NCI-H748 treated with DMSO at 0.1 percent for 48 hours (cell line): ENCODE measurements at regions not wholly inside any gene's neighbourhood (a gene's known extent, or its start where the extent isn't known, plus 50 kb on each side); places are given as distances from the start of the nearest gene placed in this dataset.
"Not testable (repeated sequence)": the region's sequence is repeated elsewhere in the genome, so short reads cannot be mapped to it uniquely, and the experiment has no call there.

Experiments used
- DNase-seq: peaks from one replicate; lab custom pipeline; 2025; lab: John Stamatoyannopoulos, UW

GRCh38 chr4:29085748-29086147 lies 1634.4 kb upstream of the PCDH7 start:
- no peak for DNase-seq

DNA sequence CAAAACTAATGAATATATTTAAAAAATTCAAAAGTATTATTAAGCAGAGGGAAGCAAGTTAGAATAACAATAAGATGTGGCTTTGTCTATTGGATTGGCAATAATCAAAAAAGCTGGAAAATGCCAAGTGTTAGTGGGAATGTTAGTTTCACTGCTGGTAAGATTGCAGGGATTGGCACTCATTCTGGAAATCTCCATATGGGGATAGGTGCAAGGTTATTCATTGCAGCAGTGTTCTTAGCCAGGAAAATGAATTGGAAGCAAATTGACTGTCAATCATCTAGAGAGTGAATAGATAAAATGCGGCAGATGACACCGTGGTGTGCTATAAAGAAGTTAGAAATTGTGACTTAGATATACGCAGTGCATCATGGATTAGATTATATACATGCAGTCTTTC lies 1615.5 kb upstream of the PCDH7 start:
- no peak for DNase-seq

DNA sequence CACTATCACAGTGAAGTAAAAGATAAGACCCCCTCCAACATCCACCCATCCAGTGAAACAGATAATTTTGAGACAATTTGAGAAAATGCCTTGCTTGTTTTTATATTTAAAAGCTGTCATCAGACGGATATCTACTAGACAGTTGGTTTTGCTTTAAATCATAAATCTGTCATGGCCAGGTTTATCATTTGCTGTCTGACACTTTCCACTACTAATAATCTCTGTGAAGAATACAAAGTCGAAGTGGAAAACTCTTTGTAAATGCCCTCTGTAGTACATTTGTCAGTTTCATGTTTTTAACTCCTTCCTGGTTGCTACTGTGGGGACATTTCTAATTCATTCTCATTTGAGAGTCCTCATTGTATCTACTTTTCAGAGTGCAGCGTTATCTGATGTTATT lies 1606.2 kb upstream of the PCDH7 start:
- no peak for DNase-seq

- not testable (repeated sequence) for DNase-seq
These were observed 1602.9 kb upstream of the PCDH7 start for GRCh38 chr4:29117231-29117722.

DNA sequence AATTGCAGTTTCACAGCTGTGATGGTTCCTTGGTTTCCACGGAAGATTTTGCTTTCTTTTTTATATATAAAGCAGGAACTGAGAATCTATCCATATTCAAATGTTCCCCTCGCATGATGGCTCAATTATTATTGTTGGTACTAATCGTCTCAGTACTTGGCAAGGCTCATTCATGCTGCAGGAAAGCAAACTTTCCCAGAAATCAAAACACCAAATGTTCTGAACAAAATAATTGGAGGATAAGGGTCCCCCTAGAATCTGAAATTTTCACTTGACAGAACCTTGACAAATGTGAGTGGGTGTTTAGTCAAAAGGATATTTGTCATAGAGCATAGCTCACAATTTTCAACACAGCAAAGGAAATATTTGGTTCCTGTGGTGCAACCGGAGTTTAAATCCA lies 1598.6 kb upstream of the PCDH7 start:
- DNase-seq, result no peak

DNA sequence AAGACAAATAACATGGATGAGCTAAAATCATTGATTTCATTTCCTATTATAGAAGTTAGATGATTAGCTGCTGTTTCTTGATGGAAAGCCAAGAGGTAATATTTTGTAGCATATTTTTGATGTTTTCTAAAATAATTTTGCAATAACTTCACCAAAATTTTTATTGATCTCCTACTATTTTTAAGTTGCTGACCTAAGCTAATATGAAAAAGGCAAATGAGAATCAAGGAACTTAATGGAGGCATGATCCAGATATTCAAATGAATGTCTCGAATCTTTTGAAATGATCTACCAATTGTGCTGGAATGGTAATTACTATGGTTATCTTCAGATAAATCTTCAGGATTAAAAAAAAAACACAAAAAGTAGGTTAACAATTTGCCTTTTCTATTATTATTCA lies 1591.4 kb upstream of the PCDH7 start:
- DNase-seq, result no peak

DNA sequence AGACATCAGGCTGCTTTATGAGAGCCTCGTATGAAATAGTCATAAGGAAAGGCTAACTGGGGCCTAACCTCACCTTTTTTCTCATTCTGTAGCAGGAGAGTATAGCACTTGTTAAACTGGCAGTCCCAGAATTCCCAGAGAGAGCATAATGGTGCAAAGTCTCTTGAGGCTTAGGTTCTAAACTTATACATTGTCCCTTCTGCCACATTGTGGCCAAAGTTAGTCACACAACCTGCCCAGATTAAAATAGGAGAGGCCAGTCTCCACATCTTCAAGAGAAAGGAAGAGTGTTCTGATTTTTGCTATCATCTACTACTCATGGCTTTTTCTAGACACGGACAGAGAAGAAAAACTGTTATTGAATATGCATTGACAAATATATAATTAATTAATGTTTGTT lies 1588.9 kb upstream of the PCDH7 start:
- no peak for DNase-seq

GRCh38 chr4:29142708-29143107 lies 1577.5 kb upstream of the PCDH7 start:
- no peak for DNase-seq

- DNase-seq, result no peak
These were observed 1568.6 kb upstream of the PCDH7 start for GRCh38 chr4:29151584-29151983.

GRCh38 chr4:29153642-29154041 lies 1566.5 kb upstream of the PCDH7 start:
- DNase-seq, result no peak

GRCh38 chr4:29175291-29175690 lies 1544.9 kb upstream of the PCDH7 start:
- no peak for DNase-seq

DNA sequence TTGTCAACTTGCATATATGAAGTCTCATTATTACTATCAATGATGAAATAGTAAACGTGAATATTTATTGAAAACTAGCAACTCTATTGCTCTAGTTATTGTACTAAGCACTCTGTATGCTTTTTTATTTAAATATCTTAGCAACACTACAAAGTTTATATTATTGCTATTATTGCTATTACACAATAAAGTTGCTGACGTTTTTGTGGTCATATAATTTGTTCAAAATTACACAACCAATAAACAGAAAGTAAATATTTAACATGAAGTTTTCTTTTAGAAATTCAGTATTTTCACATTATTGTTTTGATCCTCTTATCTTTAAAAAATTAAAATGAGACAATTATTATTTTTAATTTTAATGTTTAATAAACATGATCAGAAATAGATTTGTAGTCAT lies 1521.1 kb upstream of the PCDH7 start:
- no peak for DNase-seq

GRCh38 chr4:29199485-29199884 lies 1520.7 kb upstream of the PCDH7 start:
- no peak for DNase-seq

DNA sequence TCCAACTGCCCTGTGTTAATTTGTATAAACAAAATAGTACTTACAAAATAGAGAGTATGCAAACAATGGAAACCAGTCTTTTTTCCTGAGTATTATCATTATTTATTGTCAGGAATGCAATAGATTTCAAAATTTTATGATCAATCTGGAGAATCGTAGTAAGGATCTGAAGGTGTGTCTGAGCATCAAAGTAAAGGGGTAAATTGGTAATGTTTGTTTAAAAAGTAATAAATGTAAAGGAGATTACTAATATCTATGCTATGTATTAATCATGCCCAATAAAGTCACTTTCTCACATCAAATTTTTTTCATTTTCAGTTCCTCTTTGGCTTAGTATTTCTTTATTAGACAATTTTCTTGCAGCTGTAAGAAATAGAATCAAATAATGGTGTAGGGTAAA lies 1507.1 kb upstream of the PCDH7 start:
- no peak for DNase-seq

GRCh38 chr4:29220761-29221160 lies 1499.4 kb upstream of the PCDH7 start:
- DNase-seq, result no peak

- DNase-seq, result no peak
These were observed 1495.3 kb upstream of the PCDH7 start for GRCh38 chr4:29224911-29225310.

DNA sequence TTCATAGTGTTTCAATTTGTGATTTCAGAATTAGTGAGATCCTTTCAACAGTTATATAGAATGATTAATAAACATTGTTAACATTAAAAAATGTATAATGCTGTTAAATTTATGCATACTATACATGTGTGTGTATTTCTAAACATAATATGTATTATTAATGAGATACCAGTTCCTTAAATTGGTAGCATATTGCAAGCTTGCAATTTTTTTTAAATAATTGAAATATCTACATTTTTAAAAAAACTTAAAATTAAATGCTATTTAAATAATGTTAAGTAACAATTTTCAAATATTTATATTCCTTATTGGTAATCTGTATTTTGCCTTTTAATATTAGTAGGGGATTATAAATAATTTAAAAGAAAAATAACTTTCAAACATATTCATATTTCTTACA lies 1479.5 kb upstream of the PCDH7 start:
- DNase-seq, result no peak

DNA sequence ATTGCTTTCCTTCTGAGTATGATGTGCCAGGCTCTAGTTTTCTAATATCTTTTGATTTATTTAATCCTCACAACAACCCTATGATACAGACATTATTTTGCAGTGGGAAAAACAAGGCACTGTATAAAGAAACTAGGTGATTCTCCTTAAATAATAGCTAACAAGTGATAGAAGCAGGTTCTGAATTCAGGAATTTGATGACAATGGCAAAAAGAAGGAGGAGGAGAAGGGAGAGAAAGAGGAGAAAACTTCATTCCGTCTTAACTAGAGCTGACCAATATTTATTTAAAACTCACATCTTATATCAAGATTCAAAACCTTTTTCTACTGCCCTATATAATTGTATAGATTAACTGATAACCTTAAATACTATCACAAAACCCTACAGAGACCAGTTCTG lies 1477.1 kb upstream of the PCDH7 start:
- no peak for DNase-seq

DNA sequence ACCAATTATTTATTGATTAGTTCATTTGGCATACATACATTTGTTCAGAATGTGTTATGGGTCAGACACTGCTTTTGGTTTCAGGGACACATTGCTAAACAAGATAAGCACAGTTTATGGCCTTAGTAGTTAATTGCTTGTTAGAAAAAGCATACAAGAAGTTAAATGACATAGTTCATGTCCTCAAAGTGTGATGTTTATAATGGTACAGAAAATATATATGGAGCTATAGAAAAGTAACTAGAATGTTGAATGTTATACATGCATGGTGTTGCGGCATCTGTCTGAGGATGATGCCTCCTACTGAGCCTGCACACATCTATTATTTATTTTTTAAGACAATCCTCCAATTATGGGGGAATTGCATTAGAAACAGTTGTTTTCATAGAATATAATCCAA lies 1476.3 kb upstream of the PCDH7 start:
- no peak for DNase-seq

- DNase-seq, result no peak
These were observed 1460.6 kb upstream of the PCDH7 start for GRCh38 chr4:29259556-29259955.

GRCh38 chr4:29262986-29263385 lies 1457.2 kb upstream of the PCDH7 start:
- DNase-seq, result no peak

GRCh38 chr4:29276150-29276549 lies 1444.0 kb upstream of the PCDH7 start:
- DNase-seq, result no peak

- DNase-seq, result no peak
These were observed 1442.8 kb upstream of the PCDH7 start for GRCh38 chr4:29277381-29277780.

DNA sequence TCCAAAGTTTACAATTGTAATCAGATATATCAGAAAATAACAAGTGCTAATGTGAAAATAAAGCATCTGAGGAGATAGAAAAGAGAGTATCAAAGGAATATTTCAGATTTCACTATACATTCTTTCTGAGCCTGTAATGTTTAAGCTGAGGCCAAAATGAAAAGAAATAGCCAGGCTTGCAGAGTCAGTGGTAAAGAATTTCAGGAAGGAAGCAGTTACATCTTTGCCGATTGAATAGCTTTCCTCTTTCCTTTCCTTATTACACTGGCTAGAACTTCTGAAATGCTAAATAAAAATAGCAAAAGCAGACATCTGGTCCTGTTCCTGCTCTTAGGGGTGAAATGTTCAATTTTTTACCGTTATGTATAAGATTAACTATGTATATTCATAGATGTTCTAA lies 1441.6 kb upstream of the PCDH7 start:
- DNase-seq, result no peak

- DNase-seq, result no peak
These were observed 1431.1 kb upstream of the PCDH7 start for GRCh38 chr4:29289118-29289517.
